ENCODE measurements at regions not wholly inside any gene's neighbourhood (a gene's known extent, or its start where the extent isn't known, plus 50 kb on each side); places are given as distances from the start of the nearest gene placed in this dataset.
"Not testable (repeated sequence)": the region's sequence is repeated elsewhere in the genome, so short reads cannot be mapped to it uniquely, and the experiment has no call there.

GRCh38 chr2:208798698-208799097 is 392.1 kb downstream of the PTH2R start:
- no peaks in the 10 kb centered on the region for H3K36me3 ChIP-seq
- H3K4me1 ChIP-seq: no peaks in the 10 kb centered on the region
- TF ChIP-seq CTCF (IDR thresholded peaks at IDR 0.05): no peak
- no peaks in the 10 kb centered on the region for H3K27me3 ChIP-seq
- 82 to 84% methylated on average over 1 of the region's 1 CpG for WGBS, 2 donors
- H3K9me3 ChIP-seq: no peaks in the 10 kb centered on the region
- ATAC-seq: no peak
- intact Hi-C loops (cut with DNase I): no loop called here
- no peak overlapping the region for H3K4me3 ChIP-seq
- no peak for DNase-seq
- H3K27ac ChIP-seq: no peak overlapping the region

- WGBS, 2 donors: 64 to 69% methylated on average over 2 of the region's 2 CpGs
- H3K27ac ChIP-seq: no peak overlapping the region
- DNase-seq (no peak), ATAC-seq (no peak)
- intact Hi-C loops (cut with DNase I): no loop called here
- no peak overlapping the region for H3K4me3 ChIP-seq
- no peak for TF ChIP-seq CTCF (IDR thresholded peaks at IDR 0.05)
- no peaks in the 10 kb centered on the region for H3K36me3 ChIP-seq
- no peaks in the 10 kb centered on the region for H3K4me1 ChIP-seq
- no peaks in the 10 kb centered on the region for H3K27me3 ChIP-seq
- H3K9me3 ChIP-seq: no peaks in the 10 kb centered on the region
Observed at GRCh38 chr2:208799397-208799796, 392.8 kb downstream of the PTH2R start.

GRCh38 chr2:208800887-208801286 is 394.3 kb downstream of the PTH2R start:
- H3K27me3 ChIP-seq; H3K36me3 ChIP-seq; H3K4me1 ChIP-seq; DNase-seq; H3K27ac ChIP-seq; intact Hi-C loops (cut with DNase I); H3K4me3 ChIP-seq; H3K9me3 ChIP-seq; ATAC-seq: not testable (repeated sequence)
- WGBS, 2 donors: 84 to 93% methylated on average over 10 to 12 of the region's 12 CpGs

- no peak for TF ChIP-seq CTCF (IDR thresholded peaks at IDR 0.05)
- Histone ChIP-seq H3K36me3 (no peaks in the 10 kb centered on the region), H3K4me1 (no peaks in the 10 kb centered on the region), H3K4me3 (no peak overlapping the region), H3K9me3 (no peaks in the 10 kb centered on the region), H3K27ac (no peak overlapping the region), H3K27me3 (no peaks in the 10 kb centered on the region)
- no peak for ATAC-seq
- intact Hi-C loops (cut with DNase I): loop anchor here in 1 of 10 donors (2.0 kb wide), 1 partner anchor 17 kb away; no protein-coding TSS in a partner anchor
- WGBS, 2 donors: 58 to 66% methylated on average over 2 of the region's 2 CpGs
- no peak for DNase-seq
Observed at GRCh38 chr2:208807756-208808155, 401.2 kb downstream of the PTH2R start.

GRCh38 chr2:208811885-208812284 is 405.3 kb downstream of the PTH2R start:
- ATAC-seq; DNase-seq; H3K4me1 ChIP-seq; H3K4me3 ChIP-seq; H3K27ac ChIP-seq; H3K9me3 ChIP-seq; H3K36me3 ChIP-seq; intact Hi-C loops (cut with DNase I); H3K27me3 ChIP-seq: not testable (repeated sequence)
- 39 to 50% methylated on average over 6 of the region's 10 CpGs for WGBS, 2 donors

GRCh38 chr2:208819190-208819589 is 412.6 kb downstream of the PTH2R start:
- DNase-seq (no peak), ATAC-seq (no peak)
- intact Hi-C loops (cut with DNase I): no loop called here
- H3K9me3 ChIP-seq: no peaks in the 10 kb centered on the region
- 88 to 92% methylated on average over 2 of the region's 2 CpGs for WGBS, 2 donors
- H3K27ac ChIP-seq: no peak overlapping the region
- no peak overlapping the region for H3K4me3 ChIP-seq
- TF ChIP-seq CTCF (IDR thresholded peaks at IDR 0.05): no peak
- no peaks in the 10 kb centered on the region for H3K4me1 ChIP-seq
- no peaks in the 10 kb centered on the region for H3K36me3 ChIP-seq
- no peaks in the 10 kb centered on the region for H3K27me3 ChIP-seq

Data from heart right ventricle (tissue), 16 donors.